Pancreas (tissue), 10 donors: ENCODE measurements at regions not wholly inside any gene's neighbourhood (a gene's known extent, or its start where the extent isn't known, plus 50 kb on each side); places are given as distances from the start of the nearest gene placed in this dataset.

ENCODE experiments used
- ATAC-seq, 4 donors: fragments of 200-7000 bp; cut with Tn5 transposase; one replicate each; pipeline versions ENCODE4 v1.8.0 to v1.9.1; 2020; ENCODE audit warnings: mild to moderate bottlenecking in 4 of 4, moderate library complexity in 4 of 4
- DNase-seq, 6 donors: peaks; one replicate each; pipeline ENCODE4 v3.0.0-alpha.2; 2020
- FAIRE-seq: peaks from 2 replicates; lab custom pipeline; 2012; peaks lifted over from hg19 to GRCh38; lab: Jason Lieb, UNC
- H3K27ac ChIP-seq, 4 donors: fragments of 200-600 bp; sonication (generic); 1 replicate in 3 of 4; 2 replicates in 1 of 4; pipeline versions ENCODE4 v1.5.0 to v1.8.0; 2020
- H3K27me3 ChIP-seq, 4 donors: fragments of 200-600 bp; one replicate each; pipeline ENCODE4 v1.8.0; 2021
- H3K36me3 ChIP-seq, 3 donors: fragments of 200-600 bp; sonication (generic) in 1 of 3; one replicate each; pipeline versions ENCODE4 v1.5.0 to v1.8.0; 2020 to 2021
- H3K4me1 ChIP-seq, 3 donors: fragments of 200-600 bp; one replicate each; pipeline ENCODE4 v1.8.0; 2021
- H3K4me3 ChIP-seq, 4 donors: fragments of 200-600 bp; sonication (generic) in 2 of 4; one replicate each; pipeline versions ENCODE4 v1.5.0 to v1.8.0; 2020 to 2021
- H3K9me3 ChIP-seq, 4 donors: fragments of 200-600 bp; one replicate each; pipeline ENCODE4 v1.8.0; 2021
- CTCF ChIP-seq, 4 donors: fragments of 200-600 bp; sonication (generic) in 3 of 4; IDR thresholded peaks; one replicate each; pipeline versions ENCODE4 v1.5.0 to v1.8.0; 2021; ENCODE audit warnings: antibody characterized with exemption in 4 of 4
- WGBS, 2 donors: extraction: QIAGEN DNeasy Blood & Tissue Kit; methylation state at CpG; one replicate each; pipeline ENCODE4 v1.1.7; 2013; 5-methylcytosine and 5-hydroxymethylcytosine counted together
- intact Hi-C, 3 donors: fragments of 100-400 bp; cut with DNase I; formaldehyde crosslinking; loops; one replicate each; pipeline versions ENCODE4 v1.11.1 to v1.14.2; 2022
- donor health status: healthy with polysubstance abuse.
- donor health status: DM: no; HTN: no; CAD: no; lungs with moderate emphysema.
- donor health status: DM: no; HTN: no; CAD: no.
- donor health status: control.
- donor health status: control.
- donor health status: Bipolar disorder and iron deficiency.
- donor health status: DM: yes; HTN: yes; CAD: no.
- donor health status: DM: no; HTN: no; CAD: no.
- donor health status: DM: no; HTN: no; CAD: no.
- donor health status: DM: yes; HTN: yes; CAD: no.

- no peak for ATAC-seq
- WGBS, 2 donors = 64 to 81% methylated on average over 17 of the region's 17 CpGs
- H3K4me1 ChIP-seq = no peaks in the 10 kb centered on the region
- H3K4me3 ChIP-seq = no peak overlapping the region
- DNase-seq = no peak
- peaks cover 0 to 3% (median 0%) of the 10 kb centered on the region in 4 donors for H3K27me3 ChIP-seq
- no peak for FAIRE-seq
- intact Hi-C loops = no loop called here
- TF ChIP-seq CTCF (IDR thresholded peaks at IDR 0.05) = no peak
- H3K36me3 ChIP-seq = no peaks in the 10 kb centered on the region
- no peak overlapping the region for H3K27ac ChIP-seq
- no peaks in the 10 kb centered on the region for H3K9me3 ChIP-seq
Observed at GRCh38 chr13:112134391-112135075, 67.6 kb downstream of the SOX1 start.

GRCh38 chr13:112136095-112136494 is 69.1 kb downstream of the SOX1 start:
- TF ChIP-seq CTCF (IDR thresholded peaks at IDR 0.05) = no peak
- no peaks in the 10 kb centered on the region for H3K9me3 ChIP-seq
- peaks cover 0 to 2% (median 0%) of the 10 kb centered on the region in 4 donors for H3K27me3 ChIP-seq
- 63 to 71% methylated on average over 7 of the region's 7 CpGs for WGBS, 2 donors
- ATAC-seq (no peak), FAIRE-seq (no peak), DNase-seq (no peak)
- intact Hi-C loops = no loop called here
- no peak overlapping the region for H3K4me3 ChIP-seq
- no peak overlapping the region for H3K27ac ChIP-seq
- H3K4me1 ChIP-seq = no peaks in the 10 kb centered on the region
- no peaks in the 10 kb centered on the region for H3K36me3 ChIP-seq

GRCh38 chr13:112137144-112137543 is 70.2 kb downstream of the SOX1 start:
- intact Hi-C loops = no loop called here
- no peaks in the 10 kb centered on the region for H3K27me3 ChIP-seq
- FAIRE-seq (no peak), DNase-seq (peak in 1 of 6 donors; percentile 12), ATAC-seq (no peak)
- H3K9me3 ChIP-seq = no peaks in the 10 kb centered on the region
- 55 to 67% methylated on average over 6 of the region's 6 CpGs for WGBS, 2 donors
- no peak overlapping the region for H3K27ac ChIP-seq
- no peaks in the 10 kb centered on the region for H3K36me3 ChIP-seq
- H3K4me3 ChIP-seq = no peak overlapping the region
- H3K4me1 ChIP-seq = no peaks in the 10 kb centered on the region
- no peak for TF ChIP-seq CTCF (IDR thresholded peaks at IDR 0.05)

- H3K36me3 ChIP-seq = no peaks in the 10 kb centered on the region
- DNase-seq (no peak), FAIRE-seq (no peak), ATAC-seq (no peak)
- H3K27ac ChIP-seq = no peak overlapping the region
- intact Hi-C loops = no loop called here
- H3K4me1 ChIP-seq = no peaks in the 10 kb centered on the region
- no peak overlapping the region for H3K4me3 ChIP-seq
- H3K27me3 ChIP-seq = no peaks in the 10 kb centered on the region
- no peaks in the 10 kb centered on the region for H3K9me3 ChIP-seq
- WGBS, 2 donors = 58 to 67% methylated on average over 7 of the region's 7 CpGs
- TF ChIP-seq CTCF (IDR thresholded peaks at IDR 0.05) = no peak
Observed at GRCh38 chr13:112140366-112140765, 73.4 kb downstream of the SOX1 start.

- FAIRE-seq (no peak), DNase-seq (peak in 1 of 6 donors; percentile 41), ATAC-seq (no peak)
- Histone ChIP-seq H3K36me3 (no peaks in the 10 kb centered on the region), H3K4me3 (no peak overlapping the region), H3K9me3 (no peaks in the 10 kb centered on the region), H3K4me1 (no peaks in the 10 kb centered on the region), H3K27me3 (no peaks in the 10 kb centered on the region), H3K27ac (no peak overlapping the region)
- intact Hi-C loops = no loop called here
- no peak for TF ChIP-seq CTCF (IDR thresholded peaks at IDR 0.05)
- 64 to 77% methylated on average over 11 of the region's 11 CpGs for WGBS, 2 donors
Observed at GRCh38 chr13:112141643-112142400, 74.9 kb downstream of the SOX1 start.
